Neural progenitor cell (in vitro differentiated cells): ENCODE measurements at regions not wholly inside any gene's neighbourhood (a gene's known extent, or its start where the extent isn't known, plus 50 kb on each side); places are given as distances from the start of the nearest gene placed in this dataset.

Source experiments
- CTCF ChIP-seq: fragments of 200-600 bp; sonication (generic); IDR thresholded peaks from 2 replicates; pipeline ENCODE4 v1.5.1; 2017; ENCODE audit warnings: antibody characterized with exemption, mild to moderate bottlenecking
- EZH2 ChIP-seq: fragments of 200-600 bp; sonication (generic); IDR thresholded peaks from 2 replicates; pipeline ENCODE4 v1.6.1; 2017; ENCODE audit warnings: antibody characterized with exemption, mild to moderate bottlenecking, moderate library complexity
- EZH2phosphoT487 ChIP-seq: fragments of 200-600 bp; sonication (generic); IDR thresholded peaks from 2 replicates; pipeline ENCODE4 v1.6.1; 2017; ENCODE audit warnings: antibody characterized with exemption

GRCh38 chr13:111886217-111886945, 180.6 kb upstream of the SOX1 start:
- no peak for TF ChIP-seq CTCF
- no peak for TF ChIP-seq EZH2
- no peak for TF ChIP-seq EZH2phosphoT487
